Peyer's patch (tissue), 4 donors: ENCODE measurements at regions not wholly inside any gene's neighbourhood (a gene's known extent, or its start where the extent isn't known, plus 50 kb on each side); places are given as distances from the start of the nearest gene placed in this dataset.

ENCODE experiments used
- POLR2A ChIP-seq, 2 donors: fragments of 450-650 bp; IDR thresholded peaks; one replicate each; pipeline ENCODE4 v1.5.1; 2017; ENCODE audit warnings: antibody characterized with exemption in 2 of 2, mild to moderate bottlenecking in 2 of 2, moderate library complexity in 2 of 2
- TF ChIP-seq, protein P1 (sequence below), 6 experiments: fragments of 450-650 bp in 4 of 6; fragments of 200-600 bp in 2 of 6; sonication (generic) in 1 of 6; IDR thresholded peaks; one replicate each; pipeline ENCODE4 v1.5.1; 2017 to 2019; ENCODE audit warnings: antibody characterized with exemption in 6 of 6, mild to moderate bottlenecking in 3 of 6, moderate library complexity in 1 of 6

DNA sequence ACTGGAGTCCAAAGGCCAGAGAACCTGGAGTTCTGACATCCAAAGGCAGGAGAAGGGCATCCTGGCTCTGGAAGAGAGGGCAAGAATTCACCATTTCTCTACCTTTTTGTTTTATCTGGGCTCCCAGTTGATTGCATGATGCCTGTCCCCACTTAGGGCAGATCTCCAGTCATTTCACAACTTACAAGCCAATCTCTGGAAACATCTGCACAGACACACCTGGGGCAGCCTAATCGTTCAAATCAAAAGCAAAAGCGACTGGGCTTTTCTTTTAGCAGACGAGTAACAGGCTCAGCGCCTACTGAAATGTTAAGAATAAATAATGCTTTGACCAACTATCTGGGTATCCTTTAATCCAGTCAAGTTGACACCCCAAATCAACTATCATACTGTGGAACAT, 136.0 kb upstream of the NPY2R start:
- TF ChIP-seq, protein P1, sequence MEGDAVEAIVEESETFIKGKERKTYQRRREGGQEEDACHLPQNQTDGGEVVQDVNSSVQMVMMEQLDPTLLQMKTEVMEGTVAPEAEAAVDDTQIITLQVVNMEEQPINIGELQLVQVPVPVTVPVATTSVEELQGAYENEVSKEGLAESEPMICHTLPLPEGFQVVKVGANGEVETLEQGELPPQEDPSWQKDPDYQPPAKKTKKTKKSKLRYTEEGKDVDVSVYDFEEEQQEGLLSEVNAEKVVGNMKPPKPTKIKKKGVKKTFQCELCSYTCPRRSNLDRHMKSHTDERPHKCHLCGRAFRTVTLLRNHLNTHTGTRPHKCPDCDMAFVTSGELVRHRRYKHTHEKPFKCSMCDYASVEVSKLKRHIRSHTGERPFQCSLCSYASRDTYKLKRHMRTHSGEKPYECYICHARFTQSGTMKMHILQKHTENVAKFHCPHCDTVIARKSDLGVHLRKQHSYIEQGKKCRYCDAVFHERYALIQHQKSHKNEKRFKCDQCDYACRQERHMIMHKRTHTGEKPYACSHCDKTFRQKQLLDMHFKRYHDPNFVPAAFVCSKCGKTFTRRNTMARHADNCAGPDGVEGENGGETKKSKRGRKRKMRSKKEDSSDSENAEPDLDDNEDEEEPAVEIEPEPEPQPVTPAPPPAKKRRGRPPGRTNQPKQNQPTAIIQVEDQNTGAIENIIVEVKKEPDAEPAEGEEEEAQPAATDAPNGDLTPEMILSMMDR (IDR thresholded peaks at IDR 0.05), result no peak
- TF ChIP-seq POLR2A (IDR thresholded peaks at IDR 0.05), result no peak
